Activated CD4-positive, alpha-beta T cell treated with anti-CD3 and anti-CD28 coated beads, Interleukin-10, Interleukin-2, amounts not matched to agents 100 ng/mL and 50 ng/mL, durations not matched to agents 16 hours and 8 hours (primary cell): ENCODE measurements at regions not wholly inside any gene's neighbourhood (a gene's known extent, or its start where the extent isn't known, plus 50 kb on each side); places are given as distances from the start of the nearest gene placed in this dataset.

Source experiments
- DNase-seq: peaks from one replicate; pipeline ENCODE4 v3.0.0-alpha.2; 2020

DNA sequence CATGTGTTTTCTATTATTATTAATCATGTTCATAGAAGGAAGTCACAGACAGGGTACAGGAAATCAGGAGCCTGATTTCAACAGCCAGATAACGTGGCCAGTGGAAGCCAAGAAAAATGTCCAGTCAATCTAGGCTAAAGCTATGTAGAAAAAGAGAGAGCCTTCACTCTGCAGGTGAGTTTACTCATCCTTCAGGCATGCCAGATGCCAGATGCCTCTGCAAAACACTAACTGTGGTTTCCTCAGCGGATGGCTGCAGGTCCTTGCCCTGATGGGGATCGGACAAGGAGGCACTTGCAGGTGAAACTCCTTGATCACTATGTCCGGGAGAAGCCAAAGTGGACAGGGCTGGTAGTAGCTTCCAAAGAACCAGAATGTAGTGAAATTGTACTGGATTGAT, 962.3 kb upstream of the RAG2 start:
- DNase-seq: no peak

DNA sequence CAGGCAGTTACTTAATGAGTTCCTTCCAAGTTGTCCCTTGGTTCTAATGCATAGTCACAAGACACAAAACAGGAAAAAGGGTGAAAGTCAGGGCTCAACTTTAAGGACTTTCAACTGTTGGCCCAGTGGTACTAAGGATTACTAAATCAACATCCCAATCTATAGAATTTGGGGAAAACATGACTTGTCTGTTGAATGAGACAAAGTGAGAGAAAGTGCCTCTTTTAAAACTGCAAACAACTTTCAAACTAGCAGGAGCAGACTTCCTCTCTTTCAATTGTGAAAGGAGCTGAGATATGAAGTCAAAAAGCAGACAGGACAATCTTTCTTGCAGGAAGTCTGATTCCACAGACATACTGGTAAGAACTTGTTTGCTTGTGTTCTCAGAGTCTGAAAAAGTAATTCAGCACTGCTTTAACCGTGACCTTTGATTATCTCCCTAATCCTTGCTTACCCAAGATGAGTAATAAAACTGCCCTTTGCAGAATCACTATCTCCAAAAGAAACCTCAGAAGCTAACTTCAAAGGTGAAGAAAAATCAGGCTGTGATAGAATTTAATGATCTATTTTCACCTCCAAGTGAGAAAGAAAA, 960.7 kb upstream of the RAG2 start:
- no peak for DNase-seq

GRCh38 chr11:37557990-37558389, 960.0 kb upstream of the RAG2 start:
- no peak for DNase-seq

GRCh38 chr11:37552284-37552683, 954.2 kb upstream of the RAG2 start:
- DNase-seq: no peak

GRCh38 chr11:37544491-37544890, 946.5 kb upstream of the RAG2 start:
- DNase-seq: no peak

DNA sequence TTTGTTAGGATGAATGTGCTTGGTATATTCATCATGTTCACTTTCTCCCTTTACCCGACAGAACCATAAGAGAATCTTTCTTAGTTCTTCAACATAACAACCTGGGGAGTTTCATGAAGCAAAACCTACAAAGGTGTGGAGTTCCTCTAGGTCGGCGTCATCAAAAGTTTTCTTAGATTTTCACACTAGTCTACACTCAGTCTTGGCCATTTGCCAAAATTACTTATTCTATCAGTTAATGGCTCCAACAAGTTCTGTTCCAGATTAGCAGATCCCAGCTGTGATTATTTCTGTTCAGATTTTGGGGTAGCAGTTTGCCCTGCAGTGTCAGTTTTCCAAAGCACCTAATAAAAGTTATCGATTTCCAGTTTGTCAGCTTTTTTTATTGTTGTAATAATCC, 935.8 kb upstream of the RAG2 start:
- DNase-seq: no peak

DNA sequence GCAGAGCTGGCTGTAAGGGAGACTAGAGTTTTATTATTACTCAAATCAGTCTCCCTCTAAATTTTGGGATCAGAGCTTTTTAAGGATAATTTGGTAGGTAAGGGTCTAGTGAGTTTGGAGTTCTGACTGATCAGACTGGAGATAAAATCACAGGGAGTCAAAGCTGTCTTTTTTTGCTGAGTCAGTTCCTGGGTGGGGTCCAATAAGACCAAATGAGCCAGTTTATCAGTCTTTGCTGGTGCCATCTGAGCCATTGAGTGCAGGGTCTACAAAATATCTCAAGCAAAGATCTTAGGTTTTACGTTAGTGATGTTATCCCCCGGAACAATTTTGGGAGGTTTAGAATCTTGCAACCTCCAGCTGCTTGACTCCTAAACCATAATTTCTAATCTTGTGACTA, 935.1 kb upstream of the RAG2 start:
- no peak for DNase-seq

DNA sequence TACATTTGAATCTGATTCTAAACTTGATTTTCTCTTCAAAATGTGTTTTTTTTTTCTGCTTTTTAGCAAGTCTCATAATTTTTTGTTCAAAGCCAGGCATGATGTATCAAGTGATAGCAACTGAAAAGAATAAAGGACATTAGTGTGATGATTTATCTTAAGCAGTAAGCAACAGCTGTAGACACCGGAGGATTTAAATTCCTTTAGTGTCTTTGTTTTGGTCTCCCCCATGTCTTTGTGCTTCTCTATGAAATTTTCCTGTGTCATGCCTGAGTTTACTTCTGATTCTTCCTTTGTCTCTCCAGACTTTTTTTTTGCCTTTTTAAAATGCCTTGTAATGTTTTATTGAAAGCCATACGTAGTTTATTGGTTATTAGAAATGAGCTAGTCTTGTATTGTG, 934.2 kb upstream of the RAG2 start:
- DNase-seq: no peak

GRCh38 chr11:37527545-37527944, 929.5 kb upstream of the RAG2 start:
- DNase-seq: no peak

DNA sequence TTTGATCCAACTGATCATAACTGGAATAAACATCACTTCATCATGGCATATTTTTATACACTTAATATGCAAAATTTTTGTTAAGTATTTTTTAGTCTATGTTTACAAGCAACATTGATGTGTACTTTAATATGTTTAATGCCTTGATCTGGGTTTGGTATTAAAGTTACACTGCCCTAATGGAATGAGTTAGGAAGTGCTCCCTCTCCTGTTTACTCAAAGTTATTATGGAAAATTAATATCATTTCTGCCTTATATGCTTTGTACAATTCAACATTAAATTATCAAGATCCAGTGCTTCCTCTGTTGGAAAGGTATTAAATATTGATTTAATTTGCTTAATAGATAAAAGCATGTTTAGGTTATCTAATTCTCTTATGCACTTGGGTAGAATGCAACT, 927.3 kb upstream of the RAG2 start:
- no peak for DNase-seq

- DNase-seq: no peak
These were observed 921.7 kb upstream of the RAG2 start for GRCh38 chr11:37519781-37520180.

- no peak for DNase-seq
These were observed 914.2 kb upstream of the RAG2 start for GRCh38 chr11:37512156-37512780.

- DNase-seq: no peak
These were observed 913.4 kb upstream of the RAG2 start for GRCh38 chr11:37511425-37511933.

DNA sequence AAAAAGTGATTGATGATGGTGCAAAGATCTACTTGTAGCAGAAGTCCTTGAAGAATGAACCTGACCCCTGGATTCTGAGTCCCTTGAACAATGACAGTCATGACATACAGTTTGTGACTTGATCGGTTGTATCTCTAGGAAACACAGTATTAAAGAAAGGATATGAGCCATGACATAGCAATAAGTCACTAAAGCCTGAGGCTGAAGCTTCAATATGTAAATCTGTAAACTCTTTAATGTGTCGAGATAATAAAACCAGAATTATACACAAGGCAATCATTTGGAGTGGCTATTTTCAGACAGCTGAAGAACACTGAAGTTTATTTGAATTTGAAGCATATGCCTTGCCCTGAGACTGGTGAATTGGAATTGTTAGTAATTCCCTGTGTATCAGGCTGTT, 911.5 kb upstream of the RAG2 start:
- DNase-seq: no peak

GRCh38 chr11:37506531-37506930, 908.5 kb upstream of the RAG2 start:
- no peak for DNase-seq

DNA sequence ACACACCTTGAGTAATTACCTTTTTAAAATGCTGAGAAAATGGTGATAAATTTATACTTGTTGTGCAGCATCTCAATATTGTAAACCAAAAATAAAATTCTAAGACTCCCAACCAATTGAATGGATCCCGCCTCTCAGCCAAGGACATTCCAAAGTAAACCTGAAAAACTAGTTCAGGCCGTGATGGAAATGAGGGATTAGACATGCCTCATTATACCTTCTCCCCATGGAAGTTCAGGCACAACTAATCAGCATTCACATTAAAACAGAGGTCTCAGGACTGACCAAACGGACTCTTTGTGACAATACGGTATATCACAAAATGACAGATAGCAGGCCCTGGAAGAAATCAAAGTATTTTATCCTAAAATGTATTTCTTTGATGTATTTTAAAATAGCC, 907.4 kb upstream of the RAG2 start:
- DNase-seq: no peak

GRCh38 chr11:37504921-37505320, 906.9 kb upstream of the RAG2 start:
- DNase-seq: no peak

- peak; percentile 60 for DNase-seq
These were observed 906.1 kb upstream of the RAG2 start for GRCh38 chr11:37504060-37504611.

GRCh38 chr11:37503411-37504059, 905.5 kb upstream of the RAG2 start:
- DNase-seq: no peak

- DNase-seq: peak; percentile 5
These were observed 904.2 kb upstream of the RAG2 start for GRCh38 chr11:37502202-37502601.

GRCh38 chr11:37500425-37500824, 902.4 kb upstream of the RAG2 start:
- no peak for DNase-seq

- no peak for DNase-seq
These were observed 899.3 kb upstream of the RAG2 start for GRCh38 chr11:37497326-37497725.

- DNase-seq: no peak
These were observed 898.2 kb upstream of the RAG2 start for GRCh38 chr11:37496201-37496600.

- no peak for DNase-seq
These were observed 886.3 kb upstream of the RAG2 start for GRCh38 chr11:37484298-37484697.
